A673 (cell line): ENCODE measurements at regions not wholly inside any gene's neighbourhood (a gene's known extent, or its start where the extent isn't known, plus 50 kb on each side); places are given as distances from the start of the nearest gene placed in this dataset.

Experiments used
- EZH2 ChIP-seq: fragments of 200-600 bp; sonication (generic); IDR thresholded peaks from 2 replicates; pipeline ENCODE4 v1.6.1; 2017; ENCODE audit warnings: borderline replicate concordance, low read depth, mild to moderate bottlenecking, mixed read lengths, antibody characterized with exemption, low read length; ENCODE audit not compliant: poor library complexity, severe bottlenecking
- TF ChIP-seq, protein P1 (sequence below): fragments of 300-800, 200-600 bp; sonication (generic); conservative IDR thresholded peaks from 2 replicates; pipeline ENCODE4 v1.5.1; 2017; ENCODE audit warnings: low read depth, mild to moderate bottlenecking, antibody characterized with exemption, low read length, moderate library complexity, mixed read lengths

DNA sequence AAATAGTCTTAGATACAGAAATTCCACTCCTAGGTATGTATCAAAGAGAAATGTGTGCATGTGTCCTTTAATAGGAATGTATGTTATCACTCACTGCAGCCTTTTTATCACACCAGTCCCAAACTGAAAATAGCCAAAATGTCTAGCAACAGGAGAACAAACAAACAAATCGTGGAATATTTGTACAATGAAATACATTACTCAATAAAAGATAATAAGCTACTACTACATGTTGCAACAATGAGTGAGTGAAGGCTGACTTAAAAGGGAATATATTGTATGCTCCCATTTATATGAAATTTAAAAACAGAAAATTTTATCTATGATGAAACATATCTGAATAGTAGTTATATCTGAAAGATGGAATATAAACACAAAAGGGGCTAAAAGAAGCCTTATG lies 212.1 kb upstream of the PLD5 start:
- TF ChIP-seq, protein P1, sequence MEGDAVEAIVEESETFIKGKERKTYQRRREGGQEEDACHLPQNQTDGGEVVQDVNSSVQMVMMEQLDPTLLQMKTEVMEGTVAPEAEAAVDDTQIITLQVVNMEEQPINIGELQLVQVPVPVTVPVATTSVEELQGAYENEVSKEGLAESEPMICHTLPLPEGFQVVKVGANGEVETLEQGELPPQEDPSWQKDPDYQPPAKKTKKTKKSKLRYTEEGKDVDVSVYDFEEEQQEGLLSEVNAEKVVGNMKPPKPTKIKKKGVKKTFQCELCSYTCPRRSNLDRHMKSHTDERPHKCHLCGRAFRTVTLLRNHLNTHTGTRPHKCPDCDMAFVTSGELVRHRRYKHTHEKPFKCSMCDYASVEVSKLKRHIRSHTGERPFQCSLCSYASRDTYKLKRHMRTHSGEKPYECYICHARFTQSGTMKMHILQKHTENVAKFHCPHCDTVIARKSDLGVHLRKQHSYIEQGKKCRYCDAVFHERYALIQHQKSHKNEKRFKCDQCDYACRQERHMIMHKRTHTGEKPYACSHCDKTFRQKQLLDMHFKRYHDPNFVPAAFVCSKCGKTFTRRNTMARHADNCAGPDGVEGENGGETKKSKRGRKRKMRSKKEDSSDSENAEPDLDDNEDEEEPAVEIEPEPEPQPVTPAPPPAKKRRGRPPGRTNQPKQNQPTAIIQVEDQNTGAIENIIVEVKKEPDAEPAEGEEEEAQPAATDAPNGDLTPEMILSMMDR = no peak
- TF ChIP-seq EZH2 = no peak
